ENCODE measurements at regions not wholly inside any gene's neighbourhood (a gene's known extent, or its start where the extent isn't known, plus 50 kb on each side); places are given as distances from the start of the nearest gene placed in this dataset.

DNA sequence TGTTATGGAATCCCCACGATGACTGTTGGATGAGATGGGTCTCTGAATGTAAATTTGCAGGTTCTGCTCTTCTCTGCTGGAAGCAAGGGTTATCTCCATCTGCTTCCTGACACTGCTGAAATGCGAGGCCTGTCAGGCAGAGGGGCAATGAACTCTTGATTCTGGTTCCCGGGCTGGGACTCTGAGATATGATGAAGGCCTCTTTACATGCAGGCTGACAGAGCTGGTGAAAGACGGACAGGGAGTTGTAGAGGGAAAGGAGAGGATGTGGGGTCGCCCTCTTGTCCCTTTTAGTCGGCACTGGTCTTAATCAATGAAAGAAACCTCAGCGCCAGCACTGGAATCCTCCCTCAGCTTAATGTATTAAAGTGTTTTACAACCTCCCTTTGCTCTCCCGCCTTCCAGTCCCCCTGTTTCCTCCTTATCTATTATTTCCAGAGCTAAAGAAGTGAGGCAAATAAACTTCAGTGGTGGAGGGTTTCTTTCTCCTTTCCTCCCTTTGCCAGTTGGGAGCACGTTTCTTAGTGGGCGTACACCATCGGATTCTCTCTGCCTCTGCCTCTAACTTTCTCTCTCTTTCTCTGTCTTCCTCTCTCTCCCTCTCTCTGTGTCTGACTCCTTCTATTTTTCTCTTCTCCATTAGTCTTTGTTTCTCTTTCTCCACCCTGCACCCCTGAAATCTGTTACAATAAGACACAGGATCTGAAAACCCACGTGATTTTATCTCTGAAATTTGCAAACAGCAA lies 145.6 kb downstream of the BAMBI start (continued):
- TF ChIP-seq, protein P1, sequence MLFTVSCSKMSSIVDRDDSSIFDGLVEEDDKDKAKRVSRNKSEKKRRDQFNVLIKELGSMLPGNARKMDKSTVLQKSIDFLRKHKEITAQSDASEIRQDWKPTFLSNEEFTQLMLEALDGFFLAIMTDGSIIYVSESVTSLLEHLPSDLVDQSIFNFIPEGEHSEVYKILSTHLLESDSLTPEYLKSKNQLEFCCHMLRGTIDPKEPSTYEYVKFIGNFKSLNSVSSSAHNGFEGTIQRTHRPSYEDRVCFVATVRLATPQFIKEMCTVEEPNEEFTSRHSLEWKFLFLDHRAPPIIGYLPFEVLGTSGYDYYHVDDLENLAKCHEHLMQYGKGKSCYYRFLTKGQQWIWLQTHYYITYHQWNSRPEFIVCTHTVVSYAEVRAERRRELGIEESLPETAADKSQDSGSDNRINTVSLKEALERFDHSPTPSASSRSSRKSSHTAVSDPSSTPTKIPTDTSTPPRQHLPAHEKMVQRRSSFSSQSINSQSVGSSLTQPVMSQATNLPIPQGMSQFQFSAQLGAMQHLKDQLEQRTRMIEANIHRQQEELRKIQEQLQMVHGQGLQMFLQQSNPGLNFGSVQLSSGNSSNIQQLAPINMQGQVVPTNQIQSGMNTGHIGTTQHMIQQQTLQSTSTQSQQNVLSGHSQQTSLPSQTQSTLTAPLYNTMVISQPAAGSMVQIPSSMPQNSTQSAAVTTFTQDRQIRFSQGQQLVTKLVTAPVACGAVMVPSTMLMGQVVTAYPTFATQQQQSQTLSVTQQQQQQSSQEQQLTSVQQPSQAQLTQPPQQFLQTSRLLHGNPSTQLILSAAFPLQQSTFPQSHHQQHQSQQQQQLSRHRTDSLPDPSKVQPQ (CRISPR knock-in tag; IDR thresholded peaks at IDR 0.05; ENCODE audit: borderline replicate concordance) = no peak
- TF ChIP-seq ZNF324 (CRISPR knock-in tag; IDR thresholded peaks at IDR 0.05) (no peak), DNMT1 (IDR thresholded peaks at IDR 0.05) (no peak), ASH1L (IDR thresholded peaks at IDR 0.05; ENCODE audit: borderline replicate concordance, low read depth, partially characterized antibody) (no peak), KDM2B (CRISPR knock-in tag; IDR thresholded peaks at IDR 0.05) (no peak), ZNF282 (CRISPR knock-in tag; IDR thresholded peaks at IDR 0.05) (no peak), MXI1 (IDR thresholded peaks at IDR 0.05; ENCODE audit: low read depth, low read length) (no peak), HDAC2 (IDR thresholded peaks at IDR 0.05) (peak; percentile 64; the same call in 1 of the 2 replicates), KHSRP (IDR thresholded peaks at IDR 0.05) (no peak), ARNT (IDR thresholded peaks at IDR 0.05) (peak; percentile 52 to 56; a peak in 2 of 4 replicates), TOE1 (IDR thresholded peaks at IDR 0.05; ENCODE audit: borderline replicate concordance) (peak; percentile 73), TOE1 (CRISPR knock-in tag; IDR thresholded peaks at IDR 0.05; ENCODE audit: borderline replicate concordance, low read depth) (no peak), L3MBTL2 (IDR thresholded peaks at IDR 0.05) (peak; percentile 68), KAT2B (IDR thresholded peaks at IDR 0.05; ENCODE audit: low read depth, low read length) (no peak)
- TF ChIP-seq, protein P2, sequence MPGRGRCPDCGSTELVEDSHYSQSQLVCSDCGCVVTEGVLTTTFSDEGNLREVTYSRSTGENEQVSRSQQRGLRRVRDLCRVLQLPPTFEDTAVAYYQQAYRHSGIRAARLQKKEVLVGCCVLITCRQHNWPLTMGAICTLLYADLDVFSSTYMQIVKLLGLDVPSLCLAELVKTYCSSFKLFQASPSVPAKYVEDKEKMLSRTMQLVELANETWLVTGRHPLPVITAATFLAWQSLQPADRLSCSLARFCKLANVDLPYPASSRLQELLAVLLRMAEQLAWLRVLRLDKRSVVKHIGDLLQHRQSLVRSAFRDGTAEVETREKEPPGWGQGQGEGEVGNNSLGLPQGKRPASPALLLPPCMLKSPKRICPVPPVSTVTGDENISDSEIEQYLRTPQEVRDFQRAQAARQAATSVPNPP (IDR thresholded peaks at IDR 0.05; ENCODE audit: borderline replicate concordance, insufficient read depth, insufficient read length) = no peak
- TF ChIP-seq, protein P3, sequence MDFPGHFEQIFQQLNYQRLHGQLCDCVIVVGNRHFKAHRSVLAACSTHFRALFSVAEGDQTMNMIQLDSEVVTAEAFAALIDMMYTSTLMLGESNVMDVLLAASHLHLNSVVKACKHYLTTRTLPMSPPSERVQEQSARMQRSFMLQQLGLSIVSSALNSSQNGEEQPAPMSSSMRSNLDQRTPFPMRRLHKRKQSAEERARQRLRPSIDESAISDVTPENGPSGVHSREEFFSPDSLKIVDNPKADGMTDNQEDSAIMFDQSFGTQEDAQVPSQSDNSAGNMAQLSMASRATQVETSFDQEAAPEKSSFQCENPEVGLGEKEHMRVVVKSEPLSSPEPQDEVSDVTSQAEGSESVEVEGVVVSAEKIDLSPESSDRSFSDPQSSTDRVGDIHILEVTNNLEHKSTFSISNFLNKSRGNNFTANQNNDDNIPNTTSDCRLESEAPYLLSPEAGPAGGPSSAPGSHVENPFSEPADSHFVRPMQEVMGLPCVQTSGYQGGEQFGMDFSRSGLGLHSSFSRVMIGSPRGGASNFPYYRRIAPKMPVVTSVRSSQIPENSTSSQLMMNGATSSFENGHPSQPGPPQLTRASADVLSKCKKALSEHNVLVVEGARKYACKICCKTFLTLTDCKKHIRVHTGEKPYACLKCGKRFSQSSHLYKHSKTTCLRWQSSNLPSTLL (IDR thresholded peaks at IDR 0.05) = no peak
- TF ChIP-seq, protein P4, sequence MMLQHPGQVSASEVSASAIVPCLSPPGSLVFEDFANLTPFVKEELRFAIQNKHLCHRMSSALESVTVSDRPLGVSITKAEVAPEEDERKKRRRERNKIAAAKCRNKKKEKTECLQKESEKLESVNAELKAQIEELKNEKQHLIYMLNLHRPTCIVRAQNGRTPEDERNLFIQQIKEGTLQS (IDR thresholded peaks at IDR 0.05) = no peak
- TF ChIP-seq, protein P4 (CRISPR knock-in tag; conservative IDR thresholded peaks at IDR 0.05) = no peak
- TF ChIP-seq, protein P5, sequence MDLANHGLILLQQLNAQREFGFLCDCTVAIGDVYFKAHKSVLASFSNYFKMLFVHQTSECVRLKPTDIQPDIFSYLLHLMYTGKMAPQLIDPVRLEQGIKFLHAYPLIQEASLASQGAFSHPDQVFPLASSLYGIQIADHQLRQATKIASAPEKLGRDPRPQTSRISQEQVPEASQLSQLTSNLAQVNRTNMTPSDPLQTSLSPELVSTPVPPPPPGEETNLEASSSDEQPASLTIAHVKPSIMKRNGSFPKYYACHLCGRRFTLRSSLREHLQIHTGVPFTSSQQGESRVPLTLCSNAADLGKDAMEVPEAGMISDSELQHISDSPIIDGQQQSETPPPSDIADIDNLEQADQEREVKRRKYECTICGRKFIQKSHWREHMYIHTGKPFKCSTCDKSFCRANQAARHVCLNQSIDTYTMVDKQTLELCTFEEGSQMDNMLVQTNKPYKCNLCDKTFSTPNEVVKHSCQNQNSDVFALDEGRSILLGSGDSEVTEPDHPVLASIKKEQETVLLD (IDR thresholded peaks at IDR 0.05) = peak; percentile 82
